T-helper 1 cell treated with Interleukin-12 subunit alpha and Interleukin-12 subunit beta and Interleukin-4 antibody, amounts not matched to agents 30 ng/mL and 1 ng/mL, for 36 hours (primary cell): ENCODE measurements at regions not wholly inside any gene's neighbourhood (a gene's known extent, or its start where the extent isn't known, plus 50 kb on each side); places are given as distances from the start of the nearest gene placed in this dataset.
"Not testable (repeated sequence)": the region's sequence is repeated elsewhere in the genome, so short reads cannot be mapped to it uniquely, and the experiment has no call there.

Experiments
- intact Hi-C: fragments of 100-400 bp; cut with micrococcal nuclease; formaldehyde crosslinking; loops from one replicate; pipeline ENCODE4 v1.15.1; 2024

DNA sequence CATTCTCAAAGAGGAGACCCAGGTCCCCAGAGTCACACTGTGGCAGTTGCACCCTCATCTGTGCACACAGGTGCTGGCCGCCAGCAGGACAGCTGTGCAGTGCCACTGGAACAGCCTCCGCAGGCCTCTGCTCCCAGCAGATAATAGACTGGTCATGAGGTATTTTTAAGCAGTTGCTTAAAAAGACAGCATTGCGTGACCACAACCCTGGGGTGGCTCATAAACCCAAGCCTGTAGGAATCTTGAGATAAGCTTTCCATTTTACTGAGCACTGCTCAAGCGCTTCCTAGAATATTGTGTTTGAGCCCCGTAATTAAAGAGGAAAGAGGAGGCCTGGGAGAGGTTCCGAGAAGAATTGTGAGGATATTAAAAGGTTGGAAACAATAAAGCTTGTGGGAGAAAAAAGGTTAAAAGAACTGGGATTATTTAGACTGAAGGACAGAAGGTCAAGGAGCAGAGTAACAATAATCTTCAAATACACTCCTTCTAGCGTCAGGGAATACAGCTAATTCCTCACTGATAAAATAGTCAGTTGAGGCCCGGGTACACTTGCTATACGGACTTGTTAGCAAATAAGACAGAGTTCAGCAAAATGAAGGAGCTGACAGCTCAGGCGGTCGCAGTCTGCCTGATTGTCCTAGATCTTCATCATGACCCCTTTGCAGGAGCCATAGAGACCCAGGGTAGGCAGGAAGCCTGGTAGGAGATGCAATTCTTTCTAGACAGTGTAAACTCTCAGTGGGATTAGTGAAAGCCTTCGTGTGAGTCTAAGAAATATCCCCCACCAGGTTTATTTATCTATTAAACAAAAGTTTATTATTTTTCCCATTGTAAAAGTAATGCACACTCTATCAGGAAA is 86.2 kb upstream of the KIT start:
- intact Hi-C loops, result no loop called here

DNA sequence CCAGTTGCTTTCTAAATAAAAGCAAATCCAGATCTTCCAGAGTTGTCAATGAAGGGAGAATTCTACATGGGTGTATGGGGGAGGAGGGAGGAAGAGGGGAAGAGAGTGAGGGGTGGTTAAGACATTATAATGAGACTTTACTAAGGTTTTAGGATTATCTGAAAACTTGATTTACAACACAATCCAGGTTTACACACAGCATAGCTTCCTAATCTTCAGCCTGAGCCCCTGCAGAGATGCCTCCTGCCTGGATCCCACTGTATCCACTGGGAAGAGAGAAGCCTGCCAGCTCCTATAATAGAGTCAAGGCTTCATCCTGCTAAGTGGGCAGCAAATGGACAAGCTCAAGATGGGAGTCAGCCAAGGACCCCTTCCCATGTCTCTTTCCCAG is 85.6 kb upstream of the KIT start:
- intact Hi-C loops, result no loop called here

GRCh38 chr4:54574500-54574899 is 83.3 kb upstream of the KIT start:
- intact Hi-C loops, result no loop called here

DNA sequence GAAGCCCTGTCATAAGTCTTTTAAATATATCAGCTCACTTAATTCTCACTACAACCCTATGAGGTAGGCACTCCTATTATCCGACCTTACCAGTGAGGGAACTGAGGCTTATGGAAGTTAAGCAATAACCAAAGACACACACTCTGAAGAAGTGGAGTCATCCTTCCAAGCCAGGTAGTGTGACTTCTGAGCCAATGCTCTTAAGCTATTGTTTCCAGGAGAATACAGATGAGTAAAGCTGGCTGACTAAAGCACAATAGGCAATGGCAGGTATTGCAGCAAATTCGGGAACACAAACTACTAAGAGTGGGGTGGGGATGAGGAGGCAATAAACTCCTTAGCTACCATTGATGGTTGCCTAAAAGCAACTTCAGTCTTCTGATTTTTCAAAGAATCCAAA is 81.8 kb upstream of the KIT start:
- intact Hi-C loops, result no loop called here

GRCh38 chr4:54581807-54582206 is 76.0 kb upstream of the KIT start:
- intact Hi-C loops, result no loop called here

- intact Hi-C loops, result no loop called here
These were observed 72.3 kb upstream of the KIT start for GRCh38 chr4:54585321-54586000.

GRCh38 chr4:54586320-54586955 is 71.3 kb upstream of the KIT start:
- intact Hi-C loops, result no loop called here

GRCh38 chr4:54587107-54587891 is 70.5 kb upstream of the KIT start:
- intact Hi-C loops, result no loop called here

GRCh38 chr4:54588404-54588803 is 69.4 kb upstream of the KIT start:
- intact Hi-C loops, result no loop called here

DNA sequence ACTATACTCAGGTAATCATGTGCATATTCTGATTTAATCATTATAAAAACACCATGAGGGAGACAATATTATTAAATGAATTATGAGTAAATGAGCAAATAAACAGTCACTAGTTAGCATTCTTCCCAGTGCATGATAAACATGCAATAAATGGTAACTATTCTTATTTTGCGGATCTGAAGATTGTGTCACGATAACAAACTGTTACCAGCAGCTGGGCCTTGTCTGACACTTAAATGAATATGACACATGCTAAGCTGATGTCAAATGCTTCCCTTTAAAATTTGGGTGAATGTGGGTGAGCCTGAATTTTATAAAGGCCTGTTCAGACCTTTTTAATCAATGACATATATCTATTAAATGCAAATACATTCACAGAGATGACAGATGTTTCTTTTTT is 68.2 kb upstream of the KIT start:
- intact Hi-C loops, result no loop called here

DNA sequence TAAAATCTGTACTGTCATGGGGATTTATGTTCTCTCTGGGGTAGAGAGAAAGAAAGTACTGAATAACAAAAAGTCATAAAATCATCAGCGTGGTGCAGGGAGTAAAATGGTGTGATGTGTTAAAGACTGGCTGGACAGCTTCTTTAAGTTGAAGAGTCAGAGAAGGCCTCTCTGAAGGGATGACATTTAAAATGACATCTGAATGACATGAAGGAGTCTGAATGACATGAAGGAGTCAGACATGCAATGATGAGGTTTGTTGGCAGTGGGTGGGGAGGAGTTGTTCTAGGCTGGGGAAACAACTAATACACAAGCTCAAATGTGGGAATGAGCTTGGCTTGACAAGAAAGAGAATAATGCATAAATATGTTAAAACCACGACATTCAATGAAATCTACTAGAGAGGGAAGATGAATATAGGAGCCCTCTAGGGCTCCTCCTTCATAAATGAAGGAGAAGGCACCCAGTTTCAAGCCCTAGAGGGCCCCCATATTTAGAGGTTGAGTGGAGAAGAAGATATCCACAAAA is 63.9 kb upstream of the KIT start:
- intact Hi-C loops, result no loop called here

GRCh38 chr4:54596201-54596600 is 61.6 kb upstream of the KIT start:
- intact Hi-C loops, result no loop called here

- intact Hi-C loops, result not testable (repeated sequence)
These were observed 60.1 kb upstream of the KIT start for GRCh38 chr4:54597678-54598077.

GRCh38 chr4:54602175-54602574 is 55.6 kb upstream of the KIT start:
- intact Hi-C loops, result not testable (repeated sequence)

DNA sequence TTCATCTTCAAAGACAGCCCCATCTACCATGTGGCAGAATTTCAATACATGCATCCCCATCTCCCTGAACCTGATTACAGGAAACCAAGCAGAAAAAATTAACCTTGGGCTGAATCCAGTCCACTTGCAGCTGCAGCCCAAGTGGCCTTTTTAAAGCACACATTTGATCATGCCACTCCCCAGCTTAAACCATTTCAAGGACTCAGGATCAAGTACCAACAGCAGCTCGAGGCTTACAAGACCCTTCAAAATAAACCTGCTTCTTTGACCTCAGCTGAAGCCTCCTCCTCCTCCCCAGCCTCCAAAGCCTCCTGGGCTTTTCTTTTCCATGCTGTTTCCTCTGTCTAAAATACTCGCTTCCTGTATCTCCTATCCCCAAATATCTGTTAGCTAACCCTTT is 50.7 kb upstream of the KIT start:
- intact Hi-C loops, result no loop called here

- intact Hi-C loops, result no loop called here
These were observed 50.2 kb upstream of the KIT start for GRCh38 chr4:54607521-54607920.
